Pancreas (tissue), 10 donors: ENCODE measurements at regions not wholly inside any gene's neighbourhood (a gene's known extent, or its start where the extent isn't known, plus 50 kb on each side); places are given as distances from the start of the nearest gene placed in this dataset.

Experiments
- ATAC-seq, 4 donors: fragments of 200-7000 bp; cut with Tn5 transposase; one replicate each; pipeline versions ENCODE4 v1.8.0 to v1.9.1; 2020; ENCODE audit warnings: mild to moderate bottlenecking in 4 of 4, moderate library complexity in 4 of 4
- DNase-seq, 6 donors: peaks; one replicate each; pipeline ENCODE4 v3.0.0-alpha.2; 2020
- FAIRE-seq: peaks from 2 replicates; lab custom pipeline; 2012; peaks lifted over from hg19 to GRCh38; lab: Jason Lieb, UNC
- H3K27ac ChIP-seq, 4 donors: fragments of 200-600 bp; sonication (generic); 1 replicate in 3 of 4; 2 replicates in 1 of 4; pipeline versions ENCODE4 v1.5.0 to v1.8.0; 2020
- H3K27me3 ChIP-seq, 4 donors: fragments of 200-600 bp; one replicate each; pipeline ENCODE4 v1.8.0; 2021
- H3K36me3 ChIP-seq, 3 donors: fragments of 200-600 bp; sonication (generic) in 1 of 3; one replicate each; pipeline versions ENCODE4 v1.5.0 to v1.8.0; 2020 to 2021
- H3K4me1 ChIP-seq, 3 donors: fragments of 200-600 bp; one replicate each; pipeline ENCODE4 v1.8.0; 2021
- H3K4me3 ChIP-seq, 4 donors: fragments of 200-600 bp; sonication (generic) in 2 of 4; one replicate each; pipeline versions ENCODE4 v1.5.0 to v1.8.0; 2020 to 2021
- H3K9me3 ChIP-seq, 4 donors: fragments of 200-600 bp; one replicate each; pipeline ENCODE4 v1.8.0; 2021
- CTCF ChIP-seq, 4 donors: fragments of 200-600 bp; sonication (generic) in 3 of 4; IDR thresholded peaks; one replicate each; pipeline versions ENCODE4 v1.5.0 to v1.8.0; 2021; ENCODE audit warnings: antibody characterized with exemption in 4 of 4
- WGBS, 2 donors: extraction: QIAGEN DNeasy Blood & Tissue Kit; methylation state at CpG; one replicate each; pipeline ENCODE4 v1.1.7; 2013; 5-methylcytosine and 5-hydroxymethylcytosine counted together
- intact Hi-C, 3 donors: fragments of 100-400 bp; cut with DNase I; formaldehyde crosslinking; loops; one replicate each; pipeline versions ENCODE4 v1.11.1 to v1.14.2; 2022
- donor health status: healthy with polysubstance abuse.
- donor health status: DM: no; HTN: no; CAD: no; lungs with moderate emphysema.
- donor health status: DM: no; HTN: no; CAD: no.
- donor health status: control.
- donor health status: control.
- donor health status: Bipolar disorder and iron deficiency.
- donor health status: DM: yes; HTN: yes; CAD: no.
- donor health status: DM: no; HTN: no; CAD: no.
- donor health status: DM: no; HTN: no; CAD: no.
- donor health status: DM: yes; HTN: yes; CAD: no.

- ATAC-seq (no peak), DNase-seq (no peak), FAIRE-seq (no peak)
- no peaks in the 10 kb centered on the region for H3K27me3 ChIP-seq
- no peaks in the 10 kb centered on the region for H3K9me3 ChIP-seq
- intact Hi-C loops: no loop called here
- H3K4me3 ChIP-seq: no peak overlapping the region
- TF ChIP-seq CTCF (IDR thresholded peaks at IDR 0.05): no peak
- H3K27ac ChIP-seq: no peak overlapping the region
- H3K4me1 ChIP-seq: no peaks in the 10 kb centered on the region
- 25% methylated on average over 10 of the region's 10 CpGs for WGBS, 2 donors
- no peaks in the 10 kb centered on the region for H3K36me3 ChIP-seq
Measured at GRCh38 chr4:181225616-181226261, 1017.5 kb upstream of the TENM3 start.

GRCh38 chr4:181234951-181235680 is 1008.1 kb upstream of the TENM3 start:
- no peak for ATAC-seq
- WGBS, 2 donors: 66 to 67% methylated on average over 13 of the region's 13 CpGs
- FAIRE-seq: no peak
- Histone ChIP-seq H3K4me1 (no peaks in the 10 kb centered on the region), H3K9me3 (no peaks in the 10 kb centered on the region), H3K36me3 (no peaks in the 10 kb centered on the region), H3K27ac (no peak overlapping the region), H3K4me3 (no peak overlapping the region), H3K27me3 (no peaks in the 10 kb centered on the region)
- TF ChIP-seq CTCF (IDR thresholded peaks at IDR 0.05): no peak
- intact Hi-C loops: no loop called here
- DNase-seq: no peak

- DNase-seq (no peak), FAIRE-seq (no peak), ATAC-seq (no peak)
- TF ChIP-seq CTCF (IDR thresholded peaks at IDR 0.05): no peak
- Histone ChIP-seq H3K27me3 (no peaks in the 10 kb centered on the region), H3K36me3 (no peaks in the 10 kb centered on the region), H3K27ac (no peak overlapping the region), H3K4me1 (no peaks in the 10 kb centered on the region), H3K4me3 (no peak overlapping the region), H3K9me3 (no peaks in the 10 kb centered on the region)
- intact Hi-C loops: no loop called here
- 69 to 79% methylated on average over 6 of the region's 6 CpGs for WGBS, 2 donors
Measured at GRCh38 chr4:181245326-181245725, 997.9 kb upstream of the TENM3 start.

DNA sequence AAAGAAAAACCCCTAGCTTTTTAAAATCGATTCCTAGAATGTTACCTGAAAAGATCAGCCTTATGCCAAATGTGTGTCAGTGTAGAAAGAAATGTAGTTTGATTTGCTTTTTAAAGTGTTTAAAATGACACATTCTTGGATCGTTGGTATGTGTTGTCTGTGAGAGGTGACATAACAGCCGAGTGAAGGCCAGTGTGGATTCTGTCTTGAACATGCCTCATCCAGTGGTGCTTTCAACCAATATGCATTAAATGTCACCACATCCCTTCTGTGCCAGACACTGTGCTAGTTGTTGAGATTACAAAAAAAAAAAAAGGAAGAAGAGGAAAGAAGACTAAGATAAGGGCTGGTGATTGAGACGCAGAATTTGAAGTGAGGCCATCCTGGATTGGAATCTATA is 994.2 kb upstream of the TENM3 start:
- no peaks in the 10 kb centered on the region for H3K27me3 ChIP-seq
- FAIRE-seq (no peak), ATAC-seq (no peak), DNase-seq (no peak)
- no peak for TF ChIP-seq CTCF (IDR thresholded peaks at IDR 0.05)
- no peak overlapping the region for H3K4me3 ChIP-seq
- intact Hi-C loops: no loop called here
- H3K9me3 ChIP-seq: no peaks in the 10 kb centered on the region
- no peaks in the 10 kb centered on the region for H3K4me1 ChIP-seq
- 35 to 44% methylated on average over 4 of the region's 4 CpGs for WGBS, 2 donors
- no peaks in the 10 kb centered on the region for H3K36me3 ChIP-seq
- H3K27ac ChIP-seq: no peak overlapping the region

DNA sequence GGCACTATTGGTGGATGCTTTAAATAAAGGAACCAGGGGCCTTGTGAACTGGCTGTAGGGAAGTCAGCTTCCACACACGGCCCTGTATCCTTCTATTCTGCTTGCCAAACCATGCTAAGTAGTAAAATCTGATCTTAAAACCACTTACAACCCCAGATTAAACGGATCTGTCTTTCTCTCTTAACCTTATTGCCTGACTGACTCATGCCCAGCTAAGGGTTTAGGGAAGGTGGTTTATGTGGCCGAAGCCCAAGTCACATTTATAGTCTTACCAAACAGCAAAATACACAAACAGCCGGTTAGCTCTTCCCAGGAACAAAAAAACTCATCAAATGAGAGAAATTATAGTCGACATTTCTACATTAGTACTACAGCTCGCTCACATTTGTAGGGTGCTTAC is 988.4 kb upstream of the TENM3 start:
- ATAC-seq (no peak), FAIRE-seq (no peak), DNase-seq (no peak)
- intact Hi-C loops: no loop called here
- no peak for TF ChIP-seq CTCF (IDR thresholded peaks at IDR 0.05)
- Histone ChIP-seq H3K4me1 (no peaks in the 10 kb centered on the region), H3K4me3 (no peak overlapping the region), H3K36me3 (no peaks in the 10 kb centered on the region), H3K9me3 (no peaks in the 10 kb centered on the region), H3K27ac (no peak overlapping the region), H3K27me3 (no peaks in the 10 kb centered on the region)
- whole genome bisulfite sequencing, 2 donors: 50 to 61% methylated on average over 6 of the region's 6 CpGs
